SK-N-SH (cell line): ENCODE measurements at regions not wholly inside any gene's neighbourhood (a gene's known extent, or its start where the extent isn't known, plus 50 kb on each side); places are given as distances from the start of the nearest gene placed in this dataset.

ENCODE experiments used
- CTCF ChIA-PET: fragments of 300-600, 350-600 bp; formaldehyde crosslinking; extraction: SDS; loops from one replicate; lab custom pipeline; 2021; lab: Yijun Ruan, JAX
- POLR2A ChIA-PET: fragments of 350-600 bp; sonication (Branson Sonifier 250); formaldehyde crosslinking; extraction: SDS; loops from one replicate; lab custom pipeline; 2020; ENCODE audit warnings: antibody characterized with exemption, inconsistent platforms; lab: Yijun Ruan, JAX
- DNase-seq: peaks from one replicate; pipeline ENCODE4 v3.0.0; 2012
- H2AFZ ChIP-seq: fragments of 200-600 bp; sonication (generic); 2 replicates; pipeline ENCODE4 v1.8.1; 2016; ENCODE audit warnings: antibody characterized with exemption, mild to moderate bottlenecking, low read depth
- H3F3A ChIP-seq: fragments of 200-600 bp; sonication (generic); replicated peaks from 2 replicates; pipeline ENCODE3; 2016; ENCODE audit warnings: antibody characterized with exemption, mild to moderate bottlenecking; ENCODE audit not compliant: insufficient read depth
- H3K27ac ChIP-seq, 2 experiments: fragments of 200-500 bp in 1 of 2; fragments of 200-600 bp in 1 of 2; sonication (Bioruptor generic) in 1 of 2; sonication (generic), shearing (Covaris generic) in 1 of 2; 2 replicates each; pipeline versions ENCODE4 v1.5.1 to v1.6.1; 2014 to 2016; ENCODE audit warnings: low read depth in 2 of 2, inconsistent platforms in 1 of 2, low read length in 1 of 2, mild to moderate bottlenecking in 1 of 2, mixed read lengths in 1 of 2
- H3K27me3 ChIP-seq: fragments of 200-600 bp; sonication (generic), shearing (Covaris generic); 2 replicates; pipeline ENCODE4 v1.6.1; 2016; ENCODE audit warnings: mixed run types; ENCODE audit not compliant: insufficient read depth
- H3K36me3 ChIP-seq, 2 experiments: fragments of 200-500 bp in 1 of 2; fragments of 200-600 bp in 1 of 2; sonication (Bioruptor generic) in 1 of 2; sonication (generic) in 1 of 2; replicated peaks in 1 of 2; 2 replicates each; pipeline versions ENCODE3 to v1.5.1; 2014 to 2016; ENCODE audit warnings: low read length in 1 of 2, mild to moderate bottlenecking in 1 of 2; ENCODE audit not compliant: insufficient read depth in 2 of 2, control insufficient read depth in 1 of 2
- H3K4me1 ChIP-seq, 2 experiments: fragments of 200-500 bp in 1 of 2; fragments of 200-600 bp in 1 of 2; sonication (Bioruptor generic) in 1 of 2; sonication (generic), shearing (Covaris generic) in 1 of 2; 2 replicates each; pipeline versions ENCODE4 v1.5.1 to v1.6.1; 2014 to 2016; ENCODE audit warnings: low read depth in 1 of 2, low read length in 1 of 2, mixed run types in 1 of 2; ENCODE audit not compliant: insufficient read depth in 2 of 2, control insufficient read depth in 1 of 2
- H3K4me2 ChIP-seq: fragments of 200-600 bp; sonication (generic), shearing (Covaris generic); 2 replicates; pipeline ENCODE4 v1.6.1; 2017; ENCODE audit warnings: mixed run types
- H3K4me3 ChIP-seq, 2 experiments: fragments of 200-500 bp in 1 of 2; fragments of 200-600 bp in 1 of 2; sonication (Bioruptor generic) in 1 of 2; sonication (generic), shearing (Covaris generic) in 1 of 2; 2 replicates each; pipeline versions ENCODE4 v1.5.1 to v1.8.1; 2014 to 2016; ENCODE audit warnings: low read depth in 2 of 2, inconsistent platforms in 1 of 2, low read length in 1 of 2, mild to moderate bottlenecking in 1 of 2, mixed read lengths in 1 of 2, moderate library complexity in 1 of 2
- H3K79me2 ChIP-seq: fragments of 200-600 bp; sonication (generic); 2 replicates; pipeline ENCODE4 v1.8.1; 2017; ENCODE audit warnings: mild to moderate bottlenecking; ENCODE audit not compliant: insufficient read depth
- H3K9ac ChIP-seq: fragments of 200-600 bp; sonication (generic); 2 replicates; pipeline ENCODE4 v1.6.1; 2017; ENCODE audit warnings: mixed run types
- H3K9me2 ChIP-seq: fragments of 200-600 bp; sonication (generic); 2 replicates; pipeline ENCODE4 v1.6.1; 2017; ENCODE audit warnings: mixed run types
- H3K9me3 ChIP-seq: fragments of 200-600 bp; sonication (generic); 2 replicates; pipeline ENCODE4 v1.6.1; 2017; ENCODE audit warnings: mixed run types, mild to moderate bottlenecking, moderate library complexity
- H4K20me1 ChIP-seq: fragments of 200-600 bp; sonication (generic); 2 replicates; pipeline ENCODE4 v1.6.1; 2017; ENCODE audit warnings: mild to moderate bottlenecking, mixed run types; ENCODE audit not compliant: insufficient read depth
- CHD2 ChIP-seq: fragments of 150-350 bp; IDR thresholded peaks from 2 replicates; pipeline ENCODE4 v1.6.1; 2018; ENCODE audit warnings: low read length; ENCODE audit not compliant: partially characterized antibody
- EP300 ChIP-seq, 2 experiments: IDR thresholded peaks; 2 replicates each; pipeline versions ENCODE4 v1.4.0 to v1.6.1; 2012; ENCODE audit warnings: borderline replicate concordance in 1 of 2, low read depth in 1 of 2, low read length in 1 of 2
- FOXJ3 ChIP-seq: sonication (generic); formaldehyde crosslinking; IDR thresholded peaks from 2 replicates; pipeline ENCODE4 v1.5.1; 2020; ENCODE audit warnings: mild to moderate bottlenecking, missing genetic modification reagents
- FOXM1 ChIP-seq: IDR thresholded peaks from 2 replicates; pipeline ENCODE4 v1.4.0; 2012; ENCODE audit warnings: low read depth, mild to moderate bottlenecking
- GATA2 ChIP-seq: sonication (generic); formaldehyde crosslinking; IDR thresholded peaks from 2 replicates; pipeline ENCODE4 v1.5.0; 2020; ENCODE audit warnings: mild to moderate bottlenecking, missing genetic modification reagents
- JUND ChIP-seq: IDR thresholded peaks from 2 replicates; pipeline ENCODE4 v1.4.0; 2012
- NRF1 ChIP-seq: IDR thresholded peaks from 2 replicates; pipeline ENCODE4 v1.6.1; 2012; ENCODE audit warnings: low read depth, mild to moderate bottlenecking, low read length
- PBX3 ChIP-seq: IDR thresholded peaks from 2 replicates; pipeline ENCODE4; 2012
- RFX5 ChIP-seq: IDR thresholded peaks from 2 replicates; pipeline ENCODE4 v1.6.1; 2012; ENCODE audit warnings: mild to moderate bottlenecking, improper control_type of control experiment, low read length
- RXRA ChIP-seq: IDR thresholded peaks from 2 replicates; pipeline ENCODE4 v1.4.0; 2012; ENCODE audit warnings: low read depth, mild to moderate bottlenecking, borderline replicate concordance
- SIN3A ChIP-seq: IDR thresholded peaks from 2 replicates; pipeline ENCODE4 v1.6.1; 2012; ENCODE audit warnings: low read depth, mild to moderate bottlenecking, low read length, moderate library complexity, borderline replicate concordance
- TAF1 ChIP-seq: IDR thresholded peaks from 2 replicates; pipeline ENCODE4 v1.6.1; 2012; ENCODE audit warnings: low read depth, mild to moderate bottlenecking, low read length, moderate library complexity, borderline replicate concordance
- TCF12 ChIP-seq: IDR thresholded peaks from 2 replicates; pipeline ENCODE4 v1.4.0; 2012
- TEAD4 ChIP-seq: IDR thresholded peaks from 2 replicates; pipeline ENCODE4 v1.4.0; 2012; ENCODE audit warnings: mild to moderate bottlenecking, borderline replicate concordance; ENCODE audit not compliant: insufficient read depth
- USF2 ChIP-seq: fragments of 150-350 bp; IDR thresholded peaks from 2 replicates; pipeline ENCODE4 v1.6.1; 2017; ENCODE audit warnings: antibody characterized with exemption, low read length, low read depth, borderline replicate concordance
- ZBTB33 ChIP-seq: IDR thresholded peaks from 2 replicates; pipeline ENCODE4 v1.4.0; 2012; ENCODE audit warnings: low read depth, borderline replicate concordance
- WGBS: methylation state at CpG from one replicate; pipeline ENCODE4 v1.1.6; 2017; ENCODE audit warnings: low lambda C conversion rate; 5-methylcytosine and 5-hydroxymethylcytosine counted together
- TF ChIP-seq, protein P1 (sequence below): fragments of 200-600 bp; sonication (generic); IDR thresholded peaks from 2 replicates; pipeline ENCODE4 v1.6.1; 2017; ENCODE audit warnings: antibody characterized with exemption, mild to moderate bottlenecking, moderate library complexity
- TF ChIP-seq, protein P2 (sequence below): IDR thresholded peaks from 2 replicates; pipeline ENCODE4 v1.4.0; 2012; ENCODE audit warnings: low read depth, borderline replicate concordance
- TF ChIP-seq, protein P3 (sequence below): IDR thresholded peaks from 2 replicates; pipeline ENCODE4 v1.4.0; 2012; ENCODE audit warnings: low read depth

- WGBS: 54% methylated on average over 15 of the region's 42 CpGs
- Histone ChIP-seq H3K4me1 (no peaks in the 10 kb centered on the region; a peak in 1 of 4 replicates), H3K4me2 (no peak overlapping the region), H3K27me3 (peaks cover 20% of the 10 kb centered on the region), H3K9ac (no peak overlapping the region), H3F3A (no peaks in the 10 kb centered on the region), H3K79me2 (no peaks in the 10 kb centered on the region), H2AFZ (no peak overlapping the region), H3K27ac (no peak overlapping the region), H3K4me3 (no peak overlapping the region), H3K9me2 (no peaks in the 10 kb centered on the region), H3K9me3 (no peaks in the 10 kb centered on the region), H4K20me1 (0 out of 2 replicates have a peak, but pooled peaks cover 8% of the 10 kb centered on the region), H3K36me3 (no peaks in the 10 kb centered on the region)
- TF ChIP-seq TEAD4 (no peak), ZBTB33 (no peak), SIN3A (no peak), TCF12 (no peak), CHD2 (no peak), RXRA (no peak), EP300 (IDR thresholded peaks at IDR 0.05; ENCODE audit: borderline replicate concordance in 1 of 2, low read depth in 1 of 2, low read length in 1 of 2) (no peak), PBX3 (no peak), NRF1 (no peak), JUND (no peak), RFX5 (no peak), FOXM1 (no peak), USF2 (no peak), GATA2 (CRISPR knock-in tag) (no peak), TAF1 (no peak), FOXJ3 (CRISPR knock-in tag) (no peak)
- TF ChIP-seq, protein P1, sequence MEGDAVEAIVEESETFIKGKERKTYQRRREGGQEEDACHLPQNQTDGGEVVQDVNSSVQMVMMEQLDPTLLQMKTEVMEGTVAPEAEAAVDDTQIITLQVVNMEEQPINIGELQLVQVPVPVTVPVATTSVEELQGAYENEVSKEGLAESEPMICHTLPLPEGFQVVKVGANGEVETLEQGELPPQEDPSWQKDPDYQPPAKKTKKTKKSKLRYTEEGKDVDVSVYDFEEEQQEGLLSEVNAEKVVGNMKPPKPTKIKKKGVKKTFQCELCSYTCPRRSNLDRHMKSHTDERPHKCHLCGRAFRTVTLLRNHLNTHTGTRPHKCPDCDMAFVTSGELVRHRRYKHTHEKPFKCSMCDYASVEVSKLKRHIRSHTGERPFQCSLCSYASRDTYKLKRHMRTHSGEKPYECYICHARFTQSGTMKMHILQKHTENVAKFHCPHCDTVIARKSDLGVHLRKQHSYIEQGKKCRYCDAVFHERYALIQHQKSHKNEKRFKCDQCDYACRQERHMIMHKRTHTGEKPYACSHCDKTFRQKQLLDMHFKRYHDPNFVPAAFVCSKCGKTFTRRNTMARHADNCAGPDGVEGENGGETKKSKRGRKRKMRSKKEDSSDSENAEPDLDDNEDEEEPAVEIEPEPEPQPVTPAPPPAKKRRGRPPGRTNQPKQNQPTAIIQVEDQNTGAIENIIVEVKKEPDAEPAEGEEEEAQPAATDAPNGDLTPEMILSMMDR: no peak
- TF ChIP-seq, protein P2, sequence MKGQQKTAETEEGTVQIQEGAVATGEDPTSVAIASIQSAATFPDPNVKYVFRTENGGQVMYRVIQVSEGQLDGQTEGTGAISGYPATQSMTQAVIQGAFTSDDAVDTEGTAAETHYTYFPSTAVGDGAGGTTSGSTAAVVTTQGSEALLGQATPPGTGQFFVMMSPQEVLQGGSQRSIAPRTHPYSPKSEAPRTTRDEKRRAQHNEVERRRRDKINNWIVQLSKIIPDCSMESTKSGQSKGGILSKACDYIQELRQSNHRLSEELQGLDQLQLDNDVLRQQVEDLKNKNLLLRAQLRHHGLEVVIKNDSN: no peak
- TF ChIP-seq, protein P3, sequence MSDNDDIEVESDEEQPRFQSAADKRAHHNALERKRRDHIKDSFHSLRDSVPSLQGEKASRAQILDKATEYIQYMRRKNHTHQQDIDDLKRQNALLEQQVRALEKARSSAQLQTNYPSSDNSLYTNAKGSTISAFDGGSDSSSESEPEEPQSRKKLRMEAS: no peak
- ChIA-PET CTCF (interaction anchor here (1.1 to 1.4 kb wide), 4 partner anchors 12 to 61 kb away, joined by 3 to 4 read pairs (median 3); no protein-coding TSS in a partner anchor), POLR2A (no interaction called here)
- DNase-seq: no peak
Measured at GRCh38 chr4:1567808-1568581, 116.1 kb downstream of the FAM53A start.
